ENCODE measurements at regions not wholly inside any gene's neighbourhood (a gene's known extent, or its start where the extent isn't known, plus 50 kb on each side); places are given as distances from the start of the nearest gene placed in this dataset.

- no peak overlapping the region for H3K4me3 ChIP-seq (ENCODE audit: low read depth, low read length)
- no peak for TF ChIP-seq CTCF (conservative IDR thresholded peaks at IDR 0.05; ENCODE audit: low read depth, low read length)
- DNase-seq (ENCODE audit: low read depth) = no peak
Observed at GRCh38 chr6:92364948-92365541, 1054.3 kb downstream of the EPHA7 start.

DNA sequence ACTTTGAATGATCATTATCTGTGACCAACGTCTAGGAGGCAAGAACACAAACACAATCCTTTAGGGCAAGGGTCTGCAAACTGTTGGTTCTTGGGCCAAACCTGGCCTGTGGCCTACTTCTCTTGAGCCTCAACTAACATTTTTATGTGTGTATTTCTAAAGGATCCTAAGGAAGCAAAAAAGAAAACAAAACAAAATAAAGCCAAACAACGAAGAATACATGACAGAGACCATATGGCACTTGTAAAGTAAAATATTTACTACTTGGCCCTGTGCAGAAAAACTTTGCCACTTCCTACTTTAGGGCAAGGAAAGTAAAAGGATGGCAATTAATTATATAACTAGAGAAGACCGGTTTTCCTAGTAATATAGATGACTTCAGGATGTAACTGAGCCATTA, 1056.2 kb downstream of the EPHA7 start:
- DNase-seq (ENCODE audit: low read depth) = no peak
- TF ChIP-seq CTCF (conservative IDR thresholded peaks at IDR 0.05; ENCODE audit: low read depth, low read length) = no peak

DNA sequence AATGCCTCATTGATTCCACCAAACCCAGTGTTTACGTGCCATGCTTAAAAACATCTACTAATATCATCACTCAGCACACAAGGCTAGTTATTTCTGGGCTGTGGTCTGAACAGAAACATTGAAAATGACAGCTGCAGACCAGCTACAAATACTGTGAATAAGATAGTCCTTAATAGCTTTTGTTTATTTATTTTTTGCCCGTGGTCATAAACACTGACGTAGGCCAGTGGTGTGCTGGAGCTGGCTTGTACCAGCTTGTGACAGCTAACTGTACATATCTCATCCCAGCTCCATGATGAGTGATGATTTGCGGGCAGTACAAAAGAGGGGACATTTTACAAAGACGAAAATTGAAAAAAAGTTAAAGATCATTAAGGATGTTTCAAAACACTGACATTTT, 1057.0 kb downstream of the EPHA7 start:
- no peak overlapping the region for H3K4me3 ChIP-seq (ENCODE audit: low read depth, low read length)
- TF ChIP-seq CTCF (conservative IDR thresholded peaks at IDR 0.05; ENCODE audit: low read depth, low read length) = no peak
- no peak for DNase-seq (ENCODE audit: low read depth)

More for the DNA sequence above, 1056.2 kb downstream of the EPHA7 start:
- H3K4me3 ChIP-seq (ENCODE audit: low read depth, low read length) = no peak overlapping the region

- TF ChIP-seq CTCF (conservative IDR thresholded peaks at IDR 0.05; ENCODE audit: low read depth, low read length) = no peak
Observed at GRCh38 chr6:92361990-92362389, 1057.4 kb downstream of the EPHA7 start.

GRCh38 chr6:92354270-92354829, 1065.0 kb downstream of the EPHA7 start:
- TF ChIP-seq CTCF (conservative IDR thresholded peaks at IDR 0.05; ENCODE audit: low read depth, low read length) = no peak
- no peak for DNase-seq (ENCODE audit: low read depth)
- no peak overlapping the region for H3K4me3 ChIP-seq (ENCODE audit: low read depth, low read length)

More at GRCh38 chr6:92361990-92362389, 1057.4 kb downstream of the EPHA7 start:
- DNase-seq (ENCODE audit: low read depth) = no peak
- no peak overlapping the region for H3K4me3 ChIP-seq (ENCODE audit: low read depth, low read length)

- no peak for TF ChIP-seq CTCF (conservative IDR thresholded peaks at IDR 0.05; ENCODE audit: low read depth, low read length)
- H3K4me3 ChIP-seq (ENCODE audit: low read depth, low read length) = no peak overlapping the region
- no peak for DNase-seq (ENCODE audit: low read depth)
Observed at GRCh38 chr6:92352130-92352529, 1067.2 kb downstream of the EPHA7 start.

- TF ChIP-seq CTCF (conservative IDR thresholded peaks at IDR 0.05; ENCODE audit: low read depth, low read length) = no peak
- H3K4me3 ChIP-seq (ENCODE audit: low read depth, low read length) = no peak overlapping the region
- DNase-seq (ENCODE audit: low read depth) = no peak
Observed at GRCh38 chr6:92341201-92341600, 1078.2 kb downstream of the EPHA7 start.

Measured in epithelial cell of proximal tubule (primary cell).